ENCODE measurements at regions not wholly inside any gene's neighbourhood (a gene's known extent, or its start where the extent isn't known, plus 50 kb on each side); places are given as distances from the start of the nearest gene placed in this dataset.

DNA sequence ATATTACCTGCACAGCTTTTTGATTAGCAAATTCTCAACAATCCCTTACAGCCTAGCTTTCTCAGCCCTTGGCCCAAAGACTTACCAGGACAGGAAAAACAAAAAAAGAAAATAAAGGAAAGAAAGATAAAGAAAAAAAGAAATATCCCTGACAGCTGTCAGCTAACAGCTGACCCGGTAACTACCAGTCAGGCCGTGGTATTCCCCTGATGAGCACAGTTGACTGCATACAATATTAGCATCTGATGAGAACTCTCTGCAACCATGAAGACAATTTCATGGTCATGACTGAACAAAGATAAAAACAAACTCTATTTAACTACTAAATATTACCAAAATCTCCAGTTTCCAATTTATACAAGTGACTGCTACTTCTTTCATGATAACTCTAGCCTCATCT is 798.8 kb downstream of the PLA2G4A start:
- 92% methylated on average over 2 of the region's 2 CpGs for WGBS
- DNase-seq (ENCODE audit: low spot score), result no peak
- H3K9me3 ChIP-seq (ENCODE audit: control insufficient read depth in 4 of 4, low read length in 3 of 4), result peaks cover 1 to 21% (median 8%) of the 10 kb centered on the region in 4 donors
- no peaks in the 10 kb centered on the region for H3K36me3 ChIP-seq (ENCODE audit: control insufficient read depth in 4 of 4, insufficient read depth in 3 of 4, low read depth in 1 of 4, low read length in 3 of 4)
- H3K4me3 ChIP-seq (ENCODE audit: low read depth in 1 of 3, low read length in 3 of 3), result no peak overlapping the region
- H3K27me3 ChIP-seq (ENCODE audit: control insufficient read depth in 4 of 4, insufficient read depth in 4 of 4, low read length in 3 of 4), result no peaks in the 10 kb centered on the region
- TF ChIP-seq, protein P1, sequence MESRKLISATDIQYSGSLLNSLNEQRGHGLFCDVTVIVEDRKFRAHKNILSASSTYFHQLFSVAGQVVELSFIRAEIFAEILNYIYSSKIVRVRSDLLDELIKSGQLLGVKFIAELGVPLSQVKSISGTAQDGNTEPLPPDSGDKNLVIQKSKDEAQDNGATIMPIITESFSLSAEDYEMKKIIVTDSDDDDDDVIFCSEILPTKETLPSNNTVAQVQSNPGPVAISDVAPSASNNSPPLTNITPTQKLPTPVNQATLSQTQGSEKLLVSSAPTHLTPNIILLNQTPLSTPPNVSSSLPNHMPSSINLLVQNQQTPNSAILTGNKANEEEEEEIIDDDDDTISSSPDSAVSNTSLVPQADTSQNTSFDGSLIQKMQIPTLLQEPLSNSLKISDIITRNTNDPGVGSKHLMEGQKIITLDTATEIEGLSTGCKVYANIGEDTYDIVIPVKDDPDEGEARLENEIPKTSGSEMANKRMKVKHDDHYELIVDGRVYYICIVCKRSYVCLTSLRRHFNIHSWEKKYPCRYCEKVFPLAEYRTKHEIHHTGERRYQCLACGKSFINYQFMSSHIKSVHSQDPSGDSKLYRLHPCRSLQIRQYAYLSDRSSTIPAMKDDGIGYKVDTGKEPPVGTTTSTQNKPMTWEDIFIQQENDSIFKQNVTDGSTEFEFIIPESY (IDR thresholded peaks at IDR 0.05), result no peak
- TF ChIP-seq, protein P2, sequence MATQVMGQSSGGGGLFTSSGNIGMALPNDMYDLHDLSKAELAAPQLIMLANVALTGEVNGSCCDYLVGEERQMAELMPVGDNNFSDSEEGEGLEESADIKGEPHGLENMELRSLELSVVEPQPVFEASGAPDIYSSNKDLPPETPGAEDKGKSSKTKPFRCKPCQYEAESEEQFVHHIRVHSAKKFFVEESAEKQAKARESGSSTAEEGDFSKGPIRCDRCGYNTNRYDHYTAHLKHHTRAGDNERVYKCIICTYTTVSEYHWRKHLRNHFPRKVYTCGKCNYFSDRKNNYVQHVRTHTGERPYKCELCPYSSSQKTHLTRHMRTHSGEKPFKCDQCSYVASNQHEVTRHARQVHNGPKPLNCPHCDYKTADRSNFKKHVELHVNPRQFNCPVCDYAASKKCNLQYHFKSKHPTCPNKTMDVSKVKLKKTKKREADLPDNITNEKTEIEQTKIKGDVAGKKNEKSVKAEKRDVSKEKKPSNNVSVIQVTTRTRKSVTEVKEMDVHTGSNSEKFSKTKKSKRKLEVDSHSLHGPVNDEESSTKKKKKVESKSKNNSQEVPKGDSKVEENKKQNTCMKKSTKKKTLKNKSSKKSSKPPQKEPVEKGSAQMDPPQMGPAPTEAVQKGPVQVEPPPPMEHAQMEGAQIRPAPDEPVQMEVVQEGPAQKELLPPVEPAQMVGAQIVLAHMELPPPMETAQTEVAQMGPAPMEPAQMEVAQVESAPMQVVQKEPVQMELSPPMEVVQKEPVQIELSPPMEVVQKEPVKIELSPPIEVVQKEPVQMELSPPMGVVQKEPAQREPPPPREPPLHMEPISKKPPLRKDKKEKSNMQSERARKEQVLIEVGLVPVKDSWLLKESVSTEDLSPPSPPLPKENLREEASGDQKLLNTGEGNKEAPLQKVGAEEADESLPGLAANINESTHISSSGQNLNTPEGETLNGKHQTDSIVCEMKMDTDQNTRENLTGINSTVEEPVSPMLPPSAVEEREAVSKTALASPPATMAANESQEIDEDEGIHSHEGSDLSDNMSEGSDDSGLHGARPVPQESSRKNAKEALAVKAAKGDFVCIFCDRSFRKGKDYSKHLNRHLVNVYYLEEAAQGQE (IDR thresholded peaks at IDR 0.05), result no peak
- no peak for TF ChIP-seq NR2F2 (IDR thresholded peaks at IDR 0.05)
- H3K4me1 ChIP-seq (ENCODE audit: control insufficient read depth in 4 of 4, insufficient read depth in 4 of 4, low read length in 3 of 4), result no peaks in the 10 kb centered on the region
- H3K27ac ChIP-seq (ENCODE audit: low read depth in 1 of 2, low read length in 2 of 2), result no peak overlapping the region
- no peak overlapping the region for H3K9ac ChIP-seq (ENCODE audit: low read depth in 1 of 2, low read length in 2 of 2)

DNA sequence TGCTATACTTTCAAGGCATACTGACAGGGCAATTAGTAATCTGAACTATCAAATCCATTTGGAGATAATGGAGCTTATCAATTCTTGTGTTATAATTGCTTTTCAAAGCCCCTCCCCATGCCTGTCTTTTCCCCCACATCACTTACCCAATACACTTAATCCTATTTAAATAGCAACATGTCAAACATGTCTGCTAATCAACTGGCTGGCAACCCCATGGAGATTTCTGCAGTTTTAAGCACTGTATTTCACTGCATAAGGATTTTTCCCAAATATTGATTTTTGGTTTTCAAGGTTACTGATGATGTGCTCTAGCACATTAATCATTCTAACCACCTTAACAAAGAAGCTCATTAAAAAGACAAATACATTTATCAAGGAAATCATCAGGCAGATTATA is 800.3 kb downstream of the PLA2G4A start:
- H3K4me1 ChIP-seq (ENCODE audit: control insufficient read depth in 4 of 4, insufficient read depth in 4 of 4, low read length in 3 of 4), result no peaks in the 10 kb centered on the region
- no peaks in the 10 kb centered on the region for H3K27me3 ChIP-seq (ENCODE audit: control insufficient read depth in 4 of 4, insufficient read depth in 4 of 4, low read length in 3 of 4)
- H3K9me3 ChIP-seq (ENCODE audit: control insufficient read depth in 4 of 4, low read length in 3 of 4), result peaks cover 1 to 21% (median 8%) of the 10 kb centered on the region in 4 donors
- no peak overlapping the region for H3K4me3 ChIP-seq (ENCODE audit: low read depth in 1 of 3, low read length in 3 of 3)
- DNase-seq (ENCODE audit: low spot score), result no peak
- no peak overlapping the region for H3K27ac ChIP-seq (ENCODE audit: low read depth in 1 of 2, low read length in 2 of 2)
- no peak overlapping the region for H3K9ac ChIP-seq (ENCODE audit: low read depth in 1 of 2, low read length in 2 of 2)
- no peaks in the 10 kb centered on the region for H3K36me3 ChIP-seq (ENCODE audit: control insufficient read depth in 4 of 4, insufficient read depth in 3 of 4, low read depth in 1 of 4, low read length in 3 of 4)
- TF ChIP-seq RXRA (IDR thresholded peaks at IDR 0.05) (no peak), NR2F2 (IDR thresholded peaks at IDR 0.05) (no peak), EGR1 (IDR thresholded peaks at IDR 0.05; ENCODE audit: low read depth in 2 of 2) (no peak), JUND (IDR thresholded peaks at IDR 0.05) (no peak), YY1 (IDR thresholded peaks at IDR 0.05) (no peak), HNF4A (conservative IDR thresholded peaks at IDR 0.05) (no peak)
- TF ChIP-seq, protein P3, sequence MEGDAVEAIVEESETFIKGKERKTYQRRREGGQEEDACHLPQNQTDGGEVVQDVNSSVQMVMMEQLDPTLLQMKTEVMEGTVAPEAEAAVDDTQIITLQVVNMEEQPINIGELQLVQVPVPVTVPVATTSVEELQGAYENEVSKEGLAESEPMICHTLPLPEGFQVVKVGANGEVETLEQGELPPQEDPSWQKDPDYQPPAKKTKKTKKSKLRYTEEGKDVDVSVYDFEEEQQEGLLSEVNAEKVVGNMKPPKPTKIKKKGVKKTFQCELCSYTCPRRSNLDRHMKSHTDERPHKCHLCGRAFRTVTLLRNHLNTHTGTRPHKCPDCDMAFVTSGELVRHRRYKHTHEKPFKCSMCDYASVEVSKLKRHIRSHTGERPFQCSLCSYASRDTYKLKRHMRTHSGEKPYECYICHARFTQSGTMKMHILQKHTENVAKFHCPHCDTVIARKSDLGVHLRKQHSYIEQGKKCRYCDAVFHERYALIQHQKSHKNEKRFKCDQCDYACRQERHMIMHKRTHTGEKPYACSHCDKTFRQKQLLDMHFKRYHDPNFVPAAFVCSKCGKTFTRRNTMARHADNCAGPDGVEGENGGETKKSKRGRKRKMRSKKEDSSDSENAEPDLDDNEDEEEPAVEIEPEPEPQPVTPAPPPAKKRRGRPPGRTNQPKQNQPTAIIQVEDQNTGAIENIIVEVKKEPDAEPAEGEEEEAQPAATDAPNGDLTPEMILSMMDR (IDR thresholded peaks at IDR 0.05; ENCODE audit: low read depth, low read length, missing input control), result no peak
- TF ChIP-seq, protein P2 (IDR thresholded peaks at IDR 0.05), result no peak
- TF ChIP-seq, protein P4, sequence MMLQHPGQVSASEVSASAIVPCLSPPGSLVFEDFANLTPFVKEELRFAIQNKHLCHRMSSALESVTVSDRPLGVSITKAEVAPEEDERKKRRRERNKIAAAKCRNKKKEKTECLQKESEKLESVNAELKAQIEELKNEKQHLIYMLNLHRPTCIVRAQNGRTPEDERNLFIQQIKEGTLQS (IDR thresholded peaks at IDR 0.05), result no peak
- TF ChIP-seq, protein P5, sequence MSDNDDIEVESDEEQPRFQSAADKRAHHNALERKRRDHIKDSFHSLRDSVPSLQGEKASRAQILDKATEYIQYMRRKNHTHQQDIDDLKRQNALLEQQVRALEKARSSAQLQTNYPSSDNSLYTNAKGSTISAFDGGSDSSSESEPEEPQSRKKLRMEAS (IDR thresholded peaks at IDR 0.05), result no peak

Data from liver (tissue), 8 donors.